ENCODE measurements at regions not wholly inside any gene's neighbourhood (a gene's known extent, or its start where the extent isn't known, plus 50 kb on each side); places are given as distances from the start of the nearest gene placed in this dataset.

- DNase-seq (ENCODE audit: insufficient read length, low spot score) (no peak), FAIRE-seq (no peak)
- no peak for TF ChIP-seq TAF1 (IDR thresholded peaks at IDR 0.05; ENCODE audit: low read depth, low read length)
- no peak for TF ChIP-seq SPI1 (IDR thresholded peaks at IDR 0.05; ENCODE audit: low read depth, low read length)
- no peak for TF ChIP-seq POLR2AphosphoS5 (IDR thresholded peaks at IDR 0.05; ENCODE audit: low read depth, low read length)
- TF ChIP-seq POLR2A (IDR thresholded peaks at IDR 0.05; ENCODE audit: low read depth, low read length) = no peak
- no peak for TF ChIP-seq POU2F2 (IDR thresholded peaks at IDR 0.05; ENCODE audit: low read depth, low read length)
- TF ChIP-seq PAX5 (IDR thresholded peaks at IDR 0.05; ENCODE audit: insufficient read depth, low read length, severe bottlenecking) = no peak
These were observed 260.0 kb upstream of the THBS1 start for GRCh38 chr15:39320886-39321285.

- TF ChIP-seq TAF1 (IDR thresholded peaks at IDR 0.05; ENCODE audit: low read depth, low read length) (no peak), POLR2A (IDR thresholded peaks at IDR 0.05; ENCODE audit: low read depth, low read length) (no peak), PAX5 (IDR thresholded peaks at IDR 0.05; ENCODE audit: insufficient read depth, low read length, severe bottlenecking) (no peak), POU2F2 (IDR thresholded peaks at IDR 0.05; ENCODE audit: low read depth, low read length) (no peak), POLR2AphosphoS5 (IDR thresholded peaks at IDR 0.05; ENCODE audit: low read depth, low read length) (no peak), SPI1 (IDR thresholded peaks at IDR 0.05; ENCODE audit: low read depth, low read length) (no peak)
- FAIRE-seq = no peak
- DNase-seq (ENCODE audit: insufficient read length, low spot score) = no peak
These were observed 258.9 kb upstream of the THBS1 start for GRCh38 chr15:39321977-39322376.

- TF ChIP-seq SPI1 (IDR thresholded peaks at IDR 0.05; ENCODE audit: low read depth, low read length) (no peak), TAF1 (IDR thresholded peaks at IDR 0.05; ENCODE audit: low read depth, low read length) (no peak), POU2F2 (IDR thresholded peaks at IDR 0.05; ENCODE audit: low read depth, low read length) (no peak), POLR2AphosphoS5 (IDR thresholded peaks at IDR 0.05; ENCODE audit: low read depth, low read length) (no peak), POLR2A (IDR thresholded peaks at IDR 0.05; ENCODE audit: low read depth, low read length) (no peak), PAX5 (IDR thresholded peaks at IDR 0.05; ENCODE audit: insufficient read depth, low read length, severe bottlenecking) (no peak)
- FAIRE-seq = no peak
These were observed 257.7 kb upstream of the THBS1 start for GRCh38 chr15:39323157-39323556.

DNA sequence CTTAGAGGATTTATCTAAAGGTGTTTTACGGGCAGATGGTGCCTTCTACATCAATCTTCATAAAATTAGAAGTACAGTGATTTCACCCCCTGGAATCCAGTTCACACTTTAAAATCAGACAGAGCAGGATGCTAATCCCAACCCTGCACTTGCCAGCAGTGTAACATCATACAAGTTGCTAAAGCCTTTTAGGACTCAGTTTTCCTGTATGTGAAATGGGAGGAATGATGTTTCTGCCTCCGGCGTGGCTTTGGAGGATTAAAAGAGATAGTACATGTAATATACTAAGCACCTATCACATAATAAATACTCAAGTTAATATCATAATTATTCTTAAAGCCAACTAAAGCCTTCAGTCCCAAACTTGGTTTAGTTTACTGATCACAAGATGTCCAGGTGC lies 257.2 kb upstream of the THBS1 start:
- TF ChIP-seq POLR2A (IDR thresholded peaks at IDR 0.05; ENCODE audit: low read depth, low read length) = no peak
- TF ChIP-seq TAF1 (IDR thresholded peaks at IDR 0.05; ENCODE audit: low read depth, low read length) = no peak
- no peak for TF ChIP-seq POLR2AphosphoS5 (IDR thresholded peaks at IDR 0.05; ENCODE audit: low read depth, low read length)
- TF ChIP-seq SPI1 (IDR thresholded peaks at IDR 0.05; ENCODE audit: low read depth, low read length) = no peak
- no peak for TF ChIP-seq PAX5 (IDR thresholded peaks at IDR 0.05; ENCODE audit: insufficient read depth, low read length, severe bottlenecking)
- TF ChIP-seq POU2F2 (IDR thresholded peaks at IDR 0.05; ENCODE audit: low read depth, low read length) = no peak
- DNase-seq (ENCODE audit: insufficient read length, low spot score) = no peak
- no peak for FAIRE-seq

More at GRCh38 chr15:39323157-39323556, 257.7 kb upstream of the THBS1 start:
- no peak for DNase-seq (ENCODE audit: insufficient read length, low spot score)

- no peak for TF ChIP-seq TAF1 (IDR thresholded peaks at IDR 0.05; ENCODE audit: low read depth, low read length)
- no peak for TF ChIP-seq POU2F2 (IDR thresholded peaks at IDR 0.05; ENCODE audit: low read depth, low read length)
- TF ChIP-seq PAX5 (IDR thresholded peaks at IDR 0.05; ENCODE audit: insufficient read depth, low read length, severe bottlenecking) = no peak
- DNase-seq (ENCODE audit: insufficient read length, low spot score) = no peak
- FAIRE-seq = no peak
These were observed 254.4 kb upstream of the THBS1 start for GRCh38 chr15:39326306-39326975.

- DNase-seq (ENCODE audit: insufficient read length, low spot score) (no peak), FAIRE-seq (no peak)
- no peak for TF ChIP-seq POU2F2 (IDR thresholded peaks at IDR 0.05; ENCODE audit: low read depth, low read length)
- TF ChIP-seq SPI1 (IDR thresholded peaks at IDR 0.05; ENCODE audit: low read depth, low read length) = no peak
- no peak for TF ChIP-seq POLR2A (IDR thresholded peaks at IDR 0.05; ENCODE audit: low read depth, low read length)
- TF ChIP-seq TAF1 (IDR thresholded peaks at IDR 0.05; ENCODE audit: low read depth, low read length) = no peak
- TF ChIP-seq POLR2AphosphoS5 (IDR thresholded peaks at IDR 0.05; ENCODE audit: low read depth, low read length) = no peak
- TF ChIP-seq PAX5 (IDR thresholded peaks at IDR 0.05; ENCODE audit: insufficient read depth, low read length, severe bottlenecking) = no peak
These were observed 253.7 kb upstream of the THBS1 start for GRCh38 chr15:39327005-39327730.

GRCh38 chr15:39330061-39330460 lies 250.8 kb upstream of the THBS1 start:
- FAIRE-seq (no peak), DNase-seq (ENCODE audit: insufficient read length, low spot score) (no peak)
- no peak for TF ChIP-seq SPI1 (IDR thresholded peaks at IDR 0.05; ENCODE audit: low read depth, low read length)
- TF ChIP-seq TAF1 (IDR thresholded peaks at IDR 0.05; ENCODE audit: low read depth, low read length) = no peak
- TF ChIP-seq PAX5 (IDR thresholded peaks at IDR 0.05; ENCODE audit: insufficient read depth, low read length, severe bottlenecking) = no peak
- no peak for TF ChIP-seq POLR2A (IDR thresholded peaks at IDR 0.05; ENCODE audit: low read depth, low read length)
- no peak for TF ChIP-seq POU2F2 (IDR thresholded peaks at IDR 0.05; ENCODE audit: low read depth, low read length)
- TF ChIP-seq POLR2AphosphoS5 (IDR thresholded peaks at IDR 0.05; ENCODE audit: low read depth, low read length) = no peak

GRCh38 chr15:39331584-39331983 lies 249.3 kb upstream of the THBS1 start:
- DNase-seq (ENCODE audit: insufficient read length, low spot score) (no peak), FAIRE-seq (no peak)
- no peak for TF ChIP-seq POU2F2 (IDR thresholded peaks at IDR 0.05; ENCODE audit: low read depth, low read length)

GRCh38 chr15:39332846-39333245 lies 248.0 kb upstream of the THBS1 start:
- no peak for FAIRE-seq
- DNase-seq (ENCODE audit: insufficient read length, low spot score) = no peak
- TF ChIP-seq POU2F2 (IDR thresholded peaks at IDR 0.05; ENCODE audit: low read depth, low read length) (no peak), SPI1 (IDR thresholded peaks at IDR 0.05; ENCODE audit: low read depth, low read length) (no peak), PAX5 (IDR thresholded peaks at IDR 0.05; ENCODE audit: insufficient read depth, low read length, severe bottlenecking) (no peak), POLR2AphosphoS5 (IDR thresholded peaks at IDR 0.05; ENCODE audit: low read depth, low read length) (no peak), TAF1 (IDR thresholded peaks at IDR 0.05; ENCODE audit: low read depth, low read length) (no peak), POLR2A (IDR thresholded peaks at IDR 0.05; ENCODE audit: low read depth, low read length) (no peak)

- TF ChIP-seq POLR2A (IDR thresholded peaks at IDR 0.05; ENCODE audit: low read depth, low read length) (no peak), SPI1 (IDR thresholded peaks at IDR 0.05; ENCODE audit: low read depth, low read length) (no peak), TAF1 (IDR thresholded peaks at IDR 0.05; ENCODE audit: low read depth, low read length) (no peak), POU2F2 (IDR thresholded peaks at IDR 0.05; ENCODE audit: low read depth, low read length) (no peak), POLR2AphosphoS5 (IDR thresholded peaks at IDR 0.05; ENCODE audit: low read depth, low read length) (no peak), PAX5 (IDR thresholded peaks at IDR 0.05; ENCODE audit: insufficient read depth, low read length, severe bottlenecking) (no peak)
- DNase-seq (ENCODE audit: insufficient read length, low spot score) (no peak), FAIRE-seq (no peak)
These were observed 247.5 kb upstream of the THBS1 start for GRCh38 chr15:39333393-39333792.
